ENCODE measurements at regions not wholly inside any gene's neighbourhood (a gene's known extent, or its start where the extent isn't known, plus 50 kb on each side); places are given as distances from the start of the nearest gene placed in this dataset.

DNA sequence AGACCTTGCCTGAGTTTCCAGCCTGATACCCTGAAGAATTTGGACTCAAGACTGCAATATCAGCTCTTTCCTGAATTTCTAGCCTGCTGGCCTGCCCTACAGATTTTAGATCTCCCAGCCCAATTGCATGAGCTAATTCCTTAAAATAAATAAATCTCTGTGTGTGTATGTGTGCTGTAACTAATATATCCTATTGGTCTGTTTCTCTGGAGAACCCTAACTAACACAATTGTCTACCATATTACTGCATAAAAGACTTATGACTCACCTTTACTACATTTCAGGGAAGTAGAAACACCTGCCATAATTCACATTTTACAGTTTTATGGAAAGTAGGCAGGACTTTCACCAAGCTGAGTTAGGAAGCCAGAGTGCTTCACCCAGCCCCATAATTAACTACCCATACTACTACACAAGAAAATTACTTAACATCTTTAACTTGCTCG, 90.7 kb upstream of the BEND6 start:
- no peak for DNase-seq (ENCODE audit: low read depth)

- no peak for DNase-seq (ENCODE audit: low read depth)
These were observed 91.5 kb upstream of the BEND6 start for GRCh38 chr6:56863366-56863765.

DNA sequence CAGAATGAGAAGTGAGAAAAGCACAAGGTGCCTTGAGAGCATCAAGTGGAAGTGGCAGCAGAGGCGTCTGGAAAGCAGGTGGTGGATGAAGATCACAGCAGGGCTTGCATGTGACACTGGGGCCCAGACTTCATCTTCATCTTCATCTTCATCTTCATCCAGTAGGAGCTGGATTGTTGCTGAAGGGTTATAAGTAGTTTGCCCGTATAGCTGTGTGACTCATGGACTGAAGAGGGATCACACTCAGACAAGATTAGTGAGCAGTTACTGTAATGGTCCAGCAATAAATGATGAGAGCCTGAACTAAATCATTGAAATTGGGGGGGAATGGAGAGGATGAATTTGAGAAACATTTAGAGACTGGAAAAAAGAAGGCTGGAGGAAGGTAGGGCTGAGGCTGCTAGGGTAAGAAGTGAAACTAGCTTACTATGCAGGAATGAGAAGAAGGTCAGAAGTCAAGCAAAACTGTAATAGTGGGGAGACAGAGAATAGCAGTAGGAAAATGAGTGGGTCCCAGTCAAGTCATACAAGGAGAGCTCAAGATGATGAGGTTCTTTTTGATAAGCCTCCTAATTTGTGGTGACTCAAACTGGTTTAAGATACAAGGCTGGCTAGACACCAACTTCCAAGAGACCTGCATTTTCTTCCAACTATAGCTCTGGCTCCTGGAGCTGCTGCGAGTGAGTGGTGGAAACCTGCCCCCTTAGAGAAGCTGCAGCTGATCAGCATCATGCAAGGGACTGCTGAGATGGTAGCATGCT, 92.3 kb upstream of the BEND6 start:
- DNase-seq (ENCODE audit: low read depth): no peak

DNA sequence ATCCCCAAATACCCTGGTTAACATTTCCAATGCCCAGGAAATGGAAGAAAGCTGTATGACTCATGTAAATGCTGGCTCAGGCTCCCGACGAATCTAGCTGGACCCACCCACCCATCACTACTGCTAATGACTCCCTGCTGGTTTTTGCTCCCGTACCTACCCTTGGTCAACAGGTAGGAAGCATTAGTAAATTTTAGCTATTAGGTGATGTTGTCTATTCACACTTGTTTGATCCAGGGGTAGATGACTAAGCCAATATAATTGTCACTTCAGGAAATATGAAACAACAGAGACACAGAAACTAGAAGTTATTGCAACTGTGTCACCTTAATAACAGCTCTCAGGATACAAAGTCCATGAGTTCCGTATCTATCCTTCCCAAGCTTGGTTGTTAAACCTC, 94.4 kb upstream of the BEND6 start:
- no peak for DNase-seq (ENCODE audit: low read depth)

DNA sequence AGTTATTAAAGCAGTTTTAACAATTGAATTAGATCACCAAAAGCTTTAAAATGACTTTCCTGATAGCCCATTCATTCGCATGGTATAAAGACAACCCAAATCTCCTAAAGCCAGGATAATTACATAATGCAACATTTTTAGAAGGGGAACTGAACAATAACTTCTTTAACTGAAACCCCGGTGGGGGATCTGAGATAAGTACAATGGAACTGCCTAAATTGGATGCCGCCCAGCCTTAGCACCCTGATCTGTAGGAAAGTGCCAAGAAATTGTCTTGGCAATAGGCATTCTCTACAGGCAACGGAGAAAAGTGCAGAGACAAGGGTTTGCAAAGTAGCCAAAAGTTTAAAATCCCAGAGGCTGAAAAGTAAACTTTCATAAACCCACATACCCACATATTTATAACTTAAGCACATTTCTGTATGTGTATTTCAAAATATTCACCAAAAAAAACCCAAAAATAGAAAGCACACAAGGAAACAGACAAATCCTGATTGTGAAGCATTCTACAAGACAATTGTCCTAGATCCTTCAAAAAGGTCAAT, 98.8 kb upstream of the BEND6 start:
- DNase-seq (ENCODE audit: low read depth): no peak

GRCh38 chr6:56854086-56854485, 100.8 kb upstream of the BEND6 start:
- no peak for DNase-seq (ENCODE audit: low read depth)

- no peak for DNase-seq (ENCODE audit: low read depth)
These were observed 101.4 kb upstream of the BEND6 start for GRCh38 chr6:56853541-56853940.

- DNase-seq (ENCODE audit: low read depth): no peak
These were observed 102.5 kb upstream of the BEND6 start for GRCh38 chr6:56852260-56853010.

DNA sequence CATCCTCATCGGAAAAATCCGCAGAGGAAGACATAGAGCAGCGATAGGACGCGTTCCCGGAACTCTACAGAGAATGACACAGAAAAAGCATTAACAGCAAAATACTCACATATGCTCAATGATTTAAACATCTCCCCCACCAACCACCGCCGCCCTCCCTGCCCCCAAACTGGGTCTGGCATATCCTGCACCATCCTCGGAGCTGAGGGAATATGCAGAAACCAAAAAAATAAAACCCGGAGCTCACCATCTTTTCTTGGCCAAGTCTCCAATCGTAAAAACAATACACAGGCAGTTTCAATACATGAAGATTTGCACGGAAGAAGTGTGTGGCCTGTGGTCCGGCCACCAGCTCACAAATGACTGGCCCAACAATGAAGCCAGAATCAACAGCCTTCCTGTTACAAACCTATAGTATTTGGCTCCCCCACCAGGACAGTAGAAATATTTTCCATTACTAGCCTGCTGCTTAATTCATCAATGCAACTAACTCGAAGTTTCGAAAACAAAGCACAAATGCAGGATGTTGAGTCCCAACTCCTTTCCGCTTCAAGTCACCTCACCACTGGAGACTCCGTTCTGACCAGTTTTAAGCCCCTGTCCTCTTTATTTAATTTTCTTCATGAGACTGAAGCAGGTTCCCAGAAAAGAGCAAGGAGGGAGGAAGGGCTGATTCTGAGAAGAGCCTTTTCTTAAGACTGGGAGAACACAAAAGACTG, 103.2 kb upstream of the BEND6 start:
- DNase-seq (ENCODE audit: low read depth): no peak

DNA sequence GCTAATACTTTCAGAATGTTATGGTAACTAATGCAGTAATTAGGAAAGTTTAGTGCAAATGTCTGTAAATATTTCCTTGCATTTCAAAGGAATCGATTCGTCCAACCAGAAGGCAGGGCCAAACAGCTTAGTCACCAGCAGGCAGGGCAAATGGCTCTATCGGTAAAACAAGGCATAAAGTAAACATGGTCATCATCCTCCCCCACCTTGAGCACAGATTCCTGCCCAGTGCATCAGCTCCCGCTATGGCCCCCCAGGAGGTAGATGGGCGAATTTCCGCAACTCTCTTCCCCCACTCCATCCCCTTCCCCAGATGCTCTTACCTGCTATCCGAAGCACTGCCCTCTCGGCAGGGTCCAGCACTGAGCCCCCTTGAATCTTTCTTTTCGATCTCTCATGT, 103.8 kb upstream of the BEND6 start:
- DNase-seq (ENCODE audit: low read depth): no peak

- no peak for DNase-seq (ENCODE audit: low read depth)
These were observed 104.3 kb upstream of the BEND6 start for GRCh38 chr6:56850626-56851025.

- DNase-seq (ENCODE audit: low read depth): no peak
These were observed 105.0 kb upstream of the BEND6 start for GRCh38 chr6:56849896-56850295.

- DNase-seq (ENCODE audit: low read depth): no peak
These were observed 106.8 kb upstream of the BEND6 start for GRCh38 chr6:56848105-56848504.

DNA sequence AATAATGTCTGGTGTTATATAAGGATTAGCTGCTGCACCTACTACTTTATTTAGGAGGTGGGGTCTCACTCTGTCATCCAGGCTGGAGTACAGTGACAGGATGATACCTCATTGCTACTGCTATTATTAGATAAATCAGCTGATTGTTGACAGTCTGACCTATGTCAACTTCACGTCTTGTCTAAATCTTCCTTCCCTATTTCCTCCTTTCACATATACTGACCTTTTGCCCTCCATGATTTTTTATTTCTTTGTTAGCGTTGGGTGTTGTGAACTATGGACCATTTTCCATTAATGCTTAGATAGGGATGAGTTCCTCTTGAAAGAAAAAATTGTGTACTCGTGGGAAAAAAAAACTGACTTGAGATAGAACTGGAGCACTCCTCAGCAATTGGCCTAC, 109.9 kb upstream of the BEND6 start:
- DNase-seq (ENCODE audit: low read depth): no peak

- no peak for DNase-seq (ENCODE audit: low read depth)
These were observed 111.2 kb upstream of the BEND6 start for GRCh38 chr6:56843476-56844349.

DNA sequence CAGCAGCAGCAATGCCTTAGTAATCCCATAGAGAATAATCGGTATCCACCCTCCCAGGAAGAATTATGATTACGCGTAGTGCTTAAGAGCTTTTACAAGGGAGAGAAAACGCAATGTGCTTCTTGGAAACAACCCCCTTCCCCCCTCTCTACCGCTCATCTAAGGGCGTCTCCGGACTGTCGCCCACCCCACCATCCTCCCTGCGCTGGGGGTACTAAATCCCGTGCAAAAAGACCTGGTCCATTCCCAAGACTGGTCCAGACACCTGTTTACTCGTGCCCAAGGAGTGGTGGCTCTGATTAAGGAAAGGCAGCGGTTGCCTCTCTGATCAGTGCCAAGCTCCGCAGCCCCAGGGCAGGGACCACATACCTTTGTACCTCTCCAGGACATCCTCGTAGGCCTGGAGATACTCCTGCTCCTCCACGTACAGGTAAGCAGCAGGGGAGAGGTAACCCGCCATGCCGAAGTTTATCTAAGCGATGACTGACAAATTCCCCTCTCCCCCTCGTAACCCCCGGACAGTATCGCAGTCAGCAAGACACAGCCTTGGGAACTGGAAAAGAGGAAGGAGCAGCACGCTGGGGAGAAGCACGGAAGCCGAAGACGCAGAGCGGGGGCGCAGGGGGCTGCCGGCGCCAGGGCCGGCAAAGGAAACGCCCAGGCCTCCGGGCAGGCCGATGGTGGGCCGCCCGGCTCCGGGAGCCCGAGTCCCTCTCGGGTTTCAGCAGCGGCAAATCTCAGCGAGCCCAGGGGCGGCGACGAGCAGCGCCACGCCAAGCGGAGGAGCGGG, 112.0 kb upstream of the BEND6 start:
- DNase-seq (ENCODE audit: low read depth): no peak

DNA sequence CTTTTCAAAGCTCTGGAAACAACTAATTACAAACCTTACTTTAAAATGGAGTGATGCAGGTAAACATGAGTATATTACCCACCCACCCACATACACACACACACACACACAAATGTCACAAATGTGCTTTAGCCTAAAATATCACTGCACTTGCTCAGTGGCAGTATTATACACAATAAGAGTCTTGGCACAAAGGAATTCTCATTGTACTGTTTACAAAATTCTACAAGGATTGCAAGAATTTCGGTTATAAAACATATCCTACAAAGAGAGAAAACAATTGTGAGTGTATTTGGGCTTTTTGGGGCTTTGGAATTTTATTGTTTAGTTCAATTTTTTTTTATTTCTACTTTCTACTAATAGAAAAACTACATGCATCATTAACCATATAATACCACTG, 113.2 kb upstream of the BEND6 start:
- no peak for DNase-seq (ENCODE audit: low read depth)

GRCh38 chr6:56841381-56841749, 113.5 kb upstream of the BEND6 start:
- no peak for DNase-seq (ENCODE audit: low read depth)

- no peak for DNase-seq (ENCODE audit: low read depth)
These were observed 114.2 kb upstream of the BEND6 start for GRCh38 chr6:56840467-56841380.
